Panc1 (cell line): ENCODE measurements at regions not wholly inside any gene's neighbourhood (a gene's known extent, or its start where the extent isn't known, plus 50 kb on each side); places are given as distances from the start of the nearest gene placed in this dataset.

Source experiments
- POLR2AphosphoS5 ChIP-seq: IDR thresholded peaks from 2 replicates; pipeline ENCODE4 v1.6.1; 2012; ENCODE audit warnings: mild to moderate bottlenecking, low read depth, low read length, moderate library complexity
- SIN3A ChIP-seq: IDR thresholded peaks from 2 replicates; pipeline ENCODE4 v1.6.1; 2012; ENCODE audit warnings: low read depth, mild to moderate bottlenecking, low read length, moderate library complexity, borderline replicate concordance; ENCODE audit not compliant: insufficient read depth
- TCF7L2 ChIP-seq: IDR thresholded peaks from 2 replicates; pipeline ENCODE4 v1.6.1; 2011; ENCODE audit warnings: mild to moderate bottlenecking, low read depth, low read length, inconsistent platforms
- TF ChIP-seq, protein P1 (sequence below): fragments of 450-650 bp; IDR thresholded peaks from 2 replicates; pipeline ENCODE4 v1.5.1; 2017; ENCODE audit warnings: mild to moderate bottlenecking
- TF ChIP-seq, protein P2 (sequence below), 2 experiments: IDR thresholded peaks; 2 replicates each; pipeline ENCODE4 v1.6.1; 2011 to 2012; ENCODE audit warnings: low read depth in 2 of 2, control low read depth in 1 of 2, low read length in 1 of 2, mild to moderate bottlenecking in 1 of 2, moderate library complexity in 1 of 2; ENCODE audit not compliant: insufficient read depth in 1 of 2

DNA sequence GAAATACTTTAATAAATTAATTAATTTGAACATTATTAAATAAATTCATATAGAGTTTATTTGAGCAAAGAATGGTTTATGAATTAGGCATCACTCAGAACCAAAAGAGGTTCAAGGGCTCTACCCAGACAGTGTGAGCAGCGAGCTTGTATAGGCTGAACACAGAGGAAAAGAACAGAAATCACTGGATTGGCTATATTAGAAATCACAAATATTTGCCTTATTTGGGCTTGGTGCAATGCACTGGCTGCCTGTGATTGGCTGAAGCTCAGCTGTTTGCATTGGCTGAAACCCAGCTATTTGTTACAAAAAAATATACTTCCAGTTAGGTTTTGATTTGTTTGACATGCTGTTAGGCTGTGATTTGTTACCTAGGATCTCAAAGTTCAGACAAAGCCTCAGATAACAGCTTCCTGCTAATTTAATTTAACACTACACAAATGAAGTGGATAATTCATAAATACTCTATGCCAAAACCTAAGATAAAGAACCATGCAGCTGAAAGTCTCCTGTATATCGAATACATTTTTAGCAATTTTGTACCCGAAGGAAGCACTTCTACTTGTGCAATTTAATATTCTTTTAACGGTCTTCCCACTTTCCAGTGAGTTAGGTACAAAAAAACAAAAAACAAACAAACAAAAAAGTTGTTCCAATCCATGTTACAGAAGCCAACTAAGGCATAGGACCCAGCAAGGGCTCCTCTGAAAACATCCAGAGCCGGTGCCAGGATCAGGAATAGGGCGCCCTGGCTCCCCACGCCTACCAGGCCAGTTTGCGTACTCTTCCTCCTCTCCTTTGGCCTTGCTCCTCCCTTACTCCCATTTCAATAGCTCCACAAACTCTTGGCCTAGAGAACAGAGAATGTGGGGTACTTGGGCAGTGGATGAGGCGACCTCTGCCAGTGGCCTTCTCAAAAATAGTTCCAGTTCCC lies 179.1 kb downstream of the DUSP10 start:
- TF ChIP-seq POLR2AphosphoS5 (no peak), TCF7L2 (no peak), SIN3A (no peak)
- TF ChIP-seq, protein P1, sequence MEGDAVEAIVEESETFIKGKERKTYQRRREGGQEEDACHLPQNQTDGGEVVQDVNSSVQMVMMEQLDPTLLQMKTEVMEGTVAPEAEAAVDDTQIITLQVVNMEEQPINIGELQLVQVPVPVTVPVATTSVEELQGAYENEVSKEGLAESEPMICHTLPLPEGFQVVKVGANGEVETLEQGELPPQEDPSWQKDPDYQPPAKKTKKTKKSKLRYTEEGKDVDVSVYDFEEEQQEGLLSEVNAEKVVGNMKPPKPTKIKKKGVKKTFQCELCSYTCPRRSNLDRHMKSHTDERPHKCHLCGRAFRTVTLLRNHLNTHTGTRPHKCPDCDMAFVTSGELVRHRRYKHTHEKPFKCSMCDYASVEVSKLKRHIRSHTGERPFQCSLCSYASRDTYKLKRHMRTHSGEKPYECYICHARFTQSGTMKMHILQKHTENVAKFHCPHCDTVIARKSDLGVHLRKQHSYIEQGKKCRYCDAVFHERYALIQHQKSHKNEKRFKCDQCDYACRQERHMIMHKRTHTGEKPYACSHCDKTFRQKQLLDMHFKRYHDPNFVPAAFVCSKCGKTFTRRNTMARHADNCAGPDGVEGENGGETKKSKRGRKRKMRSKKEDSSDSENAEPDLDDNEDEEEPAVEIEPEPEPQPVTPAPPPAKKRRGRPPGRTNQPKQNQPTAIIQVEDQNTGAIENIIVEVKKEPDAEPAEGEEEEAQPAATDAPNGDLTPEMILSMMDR, result no peak
- TF ChIP-seq, protein P2, sequence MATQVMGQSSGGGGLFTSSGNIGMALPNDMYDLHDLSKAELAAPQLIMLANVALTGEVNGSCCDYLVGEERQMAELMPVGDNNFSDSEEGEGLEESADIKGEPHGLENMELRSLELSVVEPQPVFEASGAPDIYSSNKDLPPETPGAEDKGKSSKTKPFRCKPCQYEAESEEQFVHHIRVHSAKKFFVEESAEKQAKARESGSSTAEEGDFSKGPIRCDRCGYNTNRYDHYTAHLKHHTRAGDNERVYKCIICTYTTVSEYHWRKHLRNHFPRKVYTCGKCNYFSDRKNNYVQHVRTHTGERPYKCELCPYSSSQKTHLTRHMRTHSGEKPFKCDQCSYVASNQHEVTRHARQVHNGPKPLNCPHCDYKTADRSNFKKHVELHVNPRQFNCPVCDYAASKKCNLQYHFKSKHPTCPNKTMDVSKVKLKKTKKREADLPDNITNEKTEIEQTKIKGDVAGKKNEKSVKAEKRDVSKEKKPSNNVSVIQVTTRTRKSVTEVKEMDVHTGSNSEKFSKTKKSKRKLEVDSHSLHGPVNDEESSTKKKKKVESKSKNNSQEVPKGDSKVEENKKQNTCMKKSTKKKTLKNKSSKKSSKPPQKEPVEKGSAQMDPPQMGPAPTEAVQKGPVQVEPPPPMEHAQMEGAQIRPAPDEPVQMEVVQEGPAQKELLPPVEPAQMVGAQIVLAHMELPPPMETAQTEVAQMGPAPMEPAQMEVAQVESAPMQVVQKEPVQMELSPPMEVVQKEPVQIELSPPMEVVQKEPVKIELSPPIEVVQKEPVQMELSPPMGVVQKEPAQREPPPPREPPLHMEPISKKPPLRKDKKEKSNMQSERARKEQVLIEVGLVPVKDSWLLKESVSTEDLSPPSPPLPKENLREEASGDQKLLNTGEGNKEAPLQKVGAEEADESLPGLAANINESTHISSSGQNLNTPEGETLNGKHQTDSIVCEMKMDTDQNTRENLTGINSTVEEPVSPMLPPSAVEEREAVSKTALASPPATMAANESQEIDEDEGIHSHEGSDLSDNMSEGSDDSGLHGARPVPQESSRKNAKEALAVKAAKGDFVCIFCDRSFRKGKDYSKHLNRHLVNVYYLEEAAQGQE (IDR thresholded peaks at IDR 0.05; ENCODE audit: insufficient read depth in 1 of 2, low read depth in 2 of 2, low read length in 1 of 2), result no peak
